ENCODE measurements at regions not wholly inside any gene's neighbourhood (a gene's known extent, or its start where the extent isn't known, plus 50 kb on each side); places are given as distances from the start of the nearest gene placed in this dataset.

- DNase-seq (ENCODE audit: low spot score), result no peak
Observed at GRCh38 chr16:11473728-11474127, 113.0 kb downstream of the LITAF start.

- DNase-seq (ENCODE audit: low spot score), result no peak
Observed at GRCh38 chr16:11474617-11475291, 112.0 kb downstream of the LITAF start.

GRCh38 chr16:11475896-11476630 lies 110.7 kb downstream of the LITAF start:
- no peak for DNase-seq (ENCODE audit: low spot score)

- no peak for DNase-seq (ENCODE audit: low spot score)
Observed at GRCh38 chr16:11476676-11477075, 110.0 kb downstream of the LITAF start.

GRCh38 chr16:11478431-11479119 lies 108.1 kb downstream of the LITAF start:
- no peak for DNase-seq (ENCODE audit: low spot score)

- no peak for DNase-seq (ENCODE audit: low spot score)
Observed at GRCh38 chr16:11479916-11480315, 106.8 kb downstream of the LITAF start.

GRCh38 chr16:11480634-11481033 lies 106.1 kb downstream of the LITAF start:
- DNase-seq (ENCODE audit: low spot score), result no peak

GRCh38 chr16:11481987-11482386 lies 104.7 kb downstream of the LITAF start:
- no peak for DNase-seq (ENCODE audit: low spot score)

GRCh38 chr16:11482946-11483748 lies 103.6 kb downstream of the LITAF start:
- no peak for DNase-seq (ENCODE audit: low spot score)

GRCh38 chr16:11484691-11485258 lies 101.9 kb downstream of the LITAF start:
- DNase-seq (ENCODE audit: low spot score), result no peak

- DNase-seq (ENCODE audit: low spot score), result no peak
Observed at GRCh38 chr16:11485676-11486075, 101.0 kb downstream of the LITAF start.

GRCh38 chr16:11487289-11487688 lies 99.4 kb downstream of the LITAF start:
- no peak for DNase-seq (ENCODE audit: low spot score)

- no peak for DNase-seq (ENCODE audit: low spot score)
Observed at GRCh38 chr16:11488304-11488703, 98.4 kb downstream of the LITAF start.

GRCh38 chr16:11491524-11491923 lies 95.2 kb downstream of the LITAF start:
- DNase-seq (ENCODE audit: low spot score), result no peak

GRCh38 chr16:11492808-11493530 lies 93.8 kb downstream of the LITAF start:
- DNase-seq (ENCODE audit: low spot score), result no peak

GRCh38 chr16:11493531-11493929 lies 93.2 kb downstream of the LITAF start:
- no peak for DNase-seq (ENCODE audit: low spot score)

- no peak for DNase-seq (ENCODE audit: low spot score)
Observed at GRCh38 chr16:11494029-11494428, 92.7 kb downstream of the LITAF start.

- no peak for DNase-seq (ENCODE audit: low spot score)
Observed at GRCh38 chr16:11494433-11494832, 92.3 kb downstream of the LITAF start.

GRCh38 chr16:11495066-11495407 lies 91.7 kb downstream of the LITAF start:
- DNase-seq (ENCODE audit: low spot score), result no peak
